ENCODE measurements at regions not wholly inside any gene's neighbourhood (a gene's known extent, or its start where the extent isn't known, plus 50 kb on each side); places are given as distances from the start of the nearest gene placed in this dataset.

- DNase-seq, result no peak
Observed at GRCh38 chr3:79937567-79937966, 169.8 kb upstream of the ROBO1 start.

- DNase-seq, result no peak
Observed at GRCh38 chr3:79930196-79930595, 162.4 kb upstream of the ROBO1 start.

GRCh38 chr3:79928687-79929408 lies 161.1 kb upstream of the ROBO1 start:
- no peak for DNase-seq

- DNase-seq, result no peak
Observed at GRCh38 chr3:79926522-79926921, 158.7 kb upstream of the ROBO1 start.

- DNase-seq, result no peak
Observed at GRCh38 chr3:79922633-79923032, 154.8 kb upstream of the ROBO1 start.

- DNase-seq, result no peak
Observed at GRCh38 chr3:79917561-79917960, 149.8 kb upstream of the ROBO1 start.

- DNase-seq, result no peak
Observed at GRCh38 chr3:79910337-79910736, 142.5 kb upstream of the ROBO1 start.

- no peak for DNase-seq
Observed at GRCh38 chr3:79906106-79906505, 138.3 kb upstream of the ROBO1 start.

GRCh38 chr3:79902151-79902550 lies 134.4 kb upstream of the ROBO1 start:
- no peak for DNase-seq

GRCh38 chr3:79898907-79899306 lies 131.1 kb upstream of the ROBO1 start:
- DNase-seq, result no peak

- DNase-seq, result no peak
Observed at GRCh38 chr3:79896086-79896485, 128.3 kb upstream of the ROBO1 start.

GRCh38 chr3:79887213-79887612 lies 119.4 kb upstream of the ROBO1 start:
- DNase-seq, result no peak

- no peak for DNase-seq
Observed at GRCh38 chr3:79886204-79886603, 118.4 kb upstream of the ROBO1 start.

GRCh38 chr3:79885407-79885806 lies 117.6 kb upstream of the ROBO1 start:
- no peak for DNase-seq

- DNase-seq, result no peak
Observed at GRCh38 chr3:79884354-79884753, 116.6 kb upstream of the ROBO1 start.

GRCh38 chr3:79881431-79881830 lies 113.6 kb upstream of the ROBO1 start:
- DNase-seq, result no peak

GRCh38 chr3:79878708-79879107 lies 110.9 kb upstream of the ROBO1 start:
- DNase-seq, result no peak

- no peak for DNase-seq
Observed at GRCh38 chr3:79874646-79875045, 106.8 kb upstream of the ROBO1 start.

GRCh38 chr3:79872483-79872882 lies 104.7 kb upstream of the ROBO1 start:
- DNase-seq, result no peak

GRCh38 chr3:79871656-79872055 lies 103.9 kb upstream of the ROBO1 start:
- no peak for DNase-seq

- no peak for DNase-seq
Observed at GRCh38 chr3:79870313-79870620, 102.5 kb upstream of the ROBO1 start.

GRCh38 chr3:79869461-79870312 lies 101.9 kb upstream of the ROBO1 start:
- no peak for DNase-seq

- no peak for DNase-seq
Observed at GRCh38 chr3:79866162-79866561, 98.4 kb upstream of the ROBO1 start.

GRCh38 chr3:79864077-79864476 lies 96.3 kb upstream of the ROBO1 start:
- DNase-seq, result no peak
